Activated CD8-positive, alpha-beta memory T cell treated with anti-CD3 and anti-CD28 coated beads for 24 hours (primary cell): ENCODE measurements at regions not wholly inside any gene's neighbourhood (a gene's known extent, or its start where the extent isn't known, plus 50 kb on each side); places are given as distances from the start of the nearest gene placed in this dataset.

Experiments
- DNase-seq: peaks from one replicate; pipeline ENCODE4 v3.0.0-alpha.2; 2020

DNA sequence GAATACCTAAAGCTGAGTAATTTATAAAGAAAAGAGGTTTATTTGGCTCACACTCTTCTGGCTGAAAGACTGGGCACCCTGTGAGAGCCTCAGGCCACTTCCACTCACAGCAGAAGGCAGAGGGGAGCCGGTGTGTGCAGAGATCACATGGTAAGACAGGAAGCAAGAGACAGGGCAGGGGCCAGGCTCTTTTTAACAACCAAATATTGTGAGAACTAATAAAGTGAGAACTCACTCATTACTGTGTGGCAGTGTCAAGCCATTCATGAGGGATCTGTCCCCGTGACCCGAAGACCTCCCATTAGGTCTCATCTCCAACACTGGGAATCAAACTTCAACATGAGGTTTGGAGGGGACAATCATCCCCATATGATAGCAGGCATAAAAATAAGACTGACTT lies 180.8 kb upstream of the DIO3 start:
- no peak for DNase-seq

DNA sequence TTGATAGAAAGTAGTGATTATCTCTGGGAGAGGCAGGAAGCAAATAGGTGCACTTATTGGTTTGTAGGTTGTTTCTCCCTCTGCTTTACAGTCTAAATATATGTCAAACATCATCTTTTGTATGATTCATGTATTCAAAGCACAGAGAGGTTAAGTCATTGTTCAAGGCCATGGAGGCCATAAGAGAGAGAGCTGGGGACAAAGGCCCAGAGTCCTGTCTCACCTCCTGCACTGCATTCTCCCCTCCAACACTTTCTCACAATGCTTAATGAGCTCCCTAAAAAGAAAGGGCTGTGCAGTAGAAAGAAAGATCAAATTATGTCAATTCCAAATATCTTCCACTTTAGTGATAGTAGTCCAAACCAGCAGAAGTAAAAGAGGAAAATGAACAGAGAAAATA lies 180.4 kb upstream of the DIO3 start:
- no peak for DNase-seq

DNA sequence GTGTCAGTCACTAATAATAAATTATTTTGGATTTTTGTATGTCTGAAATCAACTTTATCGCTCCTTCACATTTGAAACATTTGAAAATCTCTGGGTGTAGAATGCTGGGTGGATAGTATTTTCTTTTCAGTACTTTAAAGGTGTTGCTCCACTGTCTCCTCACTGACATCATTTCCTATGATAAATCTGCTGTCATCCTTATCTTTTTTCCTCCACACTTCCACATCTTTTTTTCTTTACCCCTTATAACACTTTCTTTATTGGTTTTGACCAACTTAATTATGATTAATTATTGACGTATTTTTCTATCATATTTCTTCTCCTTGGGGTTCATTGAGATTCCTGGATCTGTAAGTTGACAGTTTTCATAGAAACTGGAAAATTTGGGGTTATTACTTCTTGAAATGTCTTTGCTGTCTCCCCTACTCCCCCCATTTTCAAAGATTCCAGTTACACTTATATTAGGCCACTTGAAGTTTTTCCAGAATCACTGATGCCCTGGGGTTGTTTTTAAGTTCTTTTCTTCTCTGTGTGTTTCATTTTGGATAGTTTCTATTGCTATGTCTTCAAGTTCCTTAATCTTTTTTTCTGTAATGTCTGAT lies 177.5 kb upstream of the DIO3 start:
- DNase-seq: no peak

DNA sequence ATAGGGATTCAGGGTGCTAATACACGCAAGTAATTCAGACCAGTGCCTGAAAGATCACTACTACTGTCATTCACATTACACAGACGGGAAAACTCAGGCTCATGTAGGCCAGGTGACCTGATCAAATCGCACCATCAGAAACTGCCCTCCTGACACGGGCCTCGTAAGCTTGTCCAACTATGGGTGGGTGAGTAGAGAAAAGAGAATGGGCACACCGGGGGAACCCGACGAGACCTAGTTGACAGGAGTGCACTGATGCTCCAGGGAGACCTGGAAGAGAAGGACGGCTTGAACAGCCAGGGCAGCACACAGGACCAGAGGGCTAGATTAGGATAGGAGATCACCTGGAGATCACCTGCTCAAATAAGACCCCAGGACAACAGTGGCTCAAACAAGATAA lies 166.9 kb upstream of the DIO3 start:
- DNase-seq: no peak

DNA sequence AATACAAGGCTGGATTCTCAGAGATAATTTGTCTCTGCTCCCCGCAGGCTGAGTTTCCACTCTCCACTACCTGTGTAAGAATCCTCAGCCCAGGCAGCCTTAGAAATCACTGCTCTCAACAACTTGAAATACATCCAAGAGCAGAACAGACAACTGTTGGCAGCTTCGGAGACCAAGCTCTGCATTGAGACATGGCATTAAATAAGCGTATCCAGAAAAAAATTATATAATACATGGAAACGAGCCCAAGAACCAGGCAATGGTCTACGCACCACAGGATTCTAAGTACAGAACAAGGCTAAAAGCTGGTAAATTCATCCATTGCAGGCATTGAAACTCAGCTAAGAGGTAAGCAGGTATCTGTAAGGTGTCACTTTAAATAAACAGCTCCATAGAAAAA lies 165.5 kb upstream of the DIO3 start:
- DNase-seq: no peak

DNA sequence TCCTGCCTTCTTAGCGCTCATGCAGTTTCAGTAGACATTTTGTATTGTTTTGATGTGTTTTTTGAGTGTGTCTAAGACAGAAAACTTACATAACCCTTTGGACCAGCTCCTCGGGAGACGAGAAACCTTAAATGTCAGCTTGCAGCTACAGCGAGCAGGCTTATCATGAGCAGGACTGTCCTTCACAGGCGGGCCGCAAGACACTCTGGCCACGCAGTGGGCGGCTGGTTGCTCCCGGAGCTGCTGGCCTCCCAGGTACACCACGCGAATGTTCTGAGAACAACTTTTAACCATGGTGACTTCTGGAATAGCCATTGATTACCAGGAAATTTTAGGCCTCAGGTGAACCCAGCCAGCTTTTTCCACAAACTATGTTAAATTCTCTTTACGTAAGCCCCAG lies 164.1 kb upstream of the DIO3 start:
- no peak for DNase-seq

DNA sequence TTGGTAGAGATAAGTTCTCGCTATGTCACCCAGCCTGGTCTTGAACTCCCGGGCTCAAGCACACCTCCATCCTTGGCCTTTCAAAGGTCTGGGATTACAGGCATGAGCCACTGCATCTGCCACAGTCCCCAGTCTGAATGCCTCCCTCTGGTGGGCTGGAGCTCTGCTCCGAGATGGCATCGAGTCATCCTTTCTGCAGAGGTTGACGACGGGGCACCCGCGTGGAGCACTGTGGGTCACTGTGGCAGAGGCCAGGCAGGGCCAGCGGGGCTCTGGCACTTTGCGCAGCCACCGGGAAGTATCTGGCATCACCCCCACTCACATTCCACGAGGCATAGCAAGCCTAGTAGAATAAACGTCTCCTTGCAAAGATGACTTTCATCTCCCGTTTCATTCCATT lies 163.3 kb upstream of the DIO3 start:
- no peak for DNase-seq

DNA sequence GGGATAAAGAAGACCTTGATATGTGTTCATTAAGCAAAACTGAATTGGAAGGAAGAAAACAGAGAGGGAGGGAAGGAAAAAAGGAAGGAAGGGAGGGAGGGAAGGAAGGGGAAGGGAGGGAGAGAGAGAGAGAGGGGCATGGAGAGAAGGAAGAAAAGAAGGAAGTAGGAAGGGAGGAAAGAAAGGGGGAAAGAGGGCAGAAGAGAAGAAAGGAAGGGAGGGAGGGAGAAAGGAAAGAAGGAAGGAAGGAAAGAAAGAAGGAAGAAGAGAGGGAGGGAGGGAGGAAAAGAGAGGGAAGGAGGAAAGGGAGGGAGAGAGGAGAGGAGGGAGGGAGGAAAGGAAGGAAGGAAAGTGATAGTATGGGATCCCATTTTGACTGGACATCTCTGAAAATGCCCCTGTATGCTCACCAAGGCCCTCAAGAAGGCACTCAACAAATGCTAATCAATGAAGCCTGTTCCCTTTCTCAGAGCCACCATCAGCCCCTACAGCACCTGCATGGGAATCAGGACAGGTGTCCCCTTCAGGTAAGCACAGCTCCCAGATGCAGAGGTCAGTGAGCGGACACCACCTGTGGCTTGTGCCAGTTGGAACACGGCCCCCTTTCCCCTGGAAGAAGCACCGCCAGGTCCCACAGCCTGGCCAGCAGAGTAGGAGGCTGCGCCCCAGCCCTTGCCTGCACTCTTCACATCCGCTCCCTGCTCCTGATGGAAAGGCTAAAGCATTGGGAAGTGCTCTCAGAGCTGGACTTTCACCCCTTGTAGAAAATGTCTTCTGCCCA lies 161.4 kb upstream of the DIO3 start:
- DNase-seq: no peak

DNA sequence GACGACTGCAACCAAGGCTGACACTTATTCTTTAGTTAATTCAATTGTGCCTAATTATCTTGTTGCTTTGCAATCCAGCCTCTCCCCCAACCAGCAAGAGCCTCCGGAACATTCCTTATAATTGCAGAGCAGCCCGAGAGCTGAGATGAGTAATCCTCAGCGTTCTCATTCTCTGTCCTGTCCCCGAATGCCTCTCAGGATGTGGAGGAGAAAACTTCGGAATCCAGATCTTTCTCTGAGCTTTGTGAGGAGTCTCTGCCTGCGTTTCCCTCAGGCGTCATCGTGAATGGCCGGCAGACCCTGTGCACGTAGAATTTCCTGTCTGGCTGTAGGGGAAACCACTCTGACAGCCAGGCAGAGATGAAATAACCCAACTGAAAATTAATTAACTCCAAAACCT lies 160.5 kb upstream of the DIO3 start:
- DNase-seq: no peak

DNA sequence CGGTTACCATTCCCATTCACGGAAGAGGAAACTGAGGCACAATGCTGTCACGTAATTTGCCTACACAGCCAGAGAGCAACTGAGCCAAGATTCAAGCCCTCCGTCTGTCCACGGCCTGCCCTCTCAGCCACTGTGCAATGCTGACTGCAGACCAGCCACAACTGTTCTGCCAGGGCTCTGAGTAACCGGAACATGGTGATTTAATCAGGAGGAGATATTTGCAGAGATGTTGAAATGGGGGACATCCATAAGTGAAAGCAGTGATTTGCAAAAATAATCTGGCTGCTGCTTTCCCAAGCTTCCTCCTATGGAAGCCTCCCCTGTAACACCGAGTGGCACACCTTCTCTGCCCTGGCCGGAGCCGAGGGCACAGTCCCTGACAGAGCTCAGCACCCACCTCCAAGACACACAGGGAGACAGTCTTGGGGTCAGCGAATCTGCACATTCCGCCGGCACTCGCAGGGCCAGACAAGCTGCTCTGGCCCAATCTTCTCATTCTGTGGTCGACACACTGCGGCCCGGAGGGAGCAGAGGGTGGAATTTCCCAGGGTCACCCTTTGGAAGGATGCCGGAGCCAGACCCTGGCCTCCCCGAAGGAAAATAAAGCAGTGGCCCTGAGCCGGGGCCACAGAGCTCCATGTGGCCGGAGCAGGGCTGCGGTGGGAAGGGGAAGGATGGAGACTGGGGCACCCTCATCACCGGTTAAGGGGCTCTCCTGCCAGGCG lies 158.2 kb upstream of the DIO3 start:
- no peak for DNase-seq

DNA sequence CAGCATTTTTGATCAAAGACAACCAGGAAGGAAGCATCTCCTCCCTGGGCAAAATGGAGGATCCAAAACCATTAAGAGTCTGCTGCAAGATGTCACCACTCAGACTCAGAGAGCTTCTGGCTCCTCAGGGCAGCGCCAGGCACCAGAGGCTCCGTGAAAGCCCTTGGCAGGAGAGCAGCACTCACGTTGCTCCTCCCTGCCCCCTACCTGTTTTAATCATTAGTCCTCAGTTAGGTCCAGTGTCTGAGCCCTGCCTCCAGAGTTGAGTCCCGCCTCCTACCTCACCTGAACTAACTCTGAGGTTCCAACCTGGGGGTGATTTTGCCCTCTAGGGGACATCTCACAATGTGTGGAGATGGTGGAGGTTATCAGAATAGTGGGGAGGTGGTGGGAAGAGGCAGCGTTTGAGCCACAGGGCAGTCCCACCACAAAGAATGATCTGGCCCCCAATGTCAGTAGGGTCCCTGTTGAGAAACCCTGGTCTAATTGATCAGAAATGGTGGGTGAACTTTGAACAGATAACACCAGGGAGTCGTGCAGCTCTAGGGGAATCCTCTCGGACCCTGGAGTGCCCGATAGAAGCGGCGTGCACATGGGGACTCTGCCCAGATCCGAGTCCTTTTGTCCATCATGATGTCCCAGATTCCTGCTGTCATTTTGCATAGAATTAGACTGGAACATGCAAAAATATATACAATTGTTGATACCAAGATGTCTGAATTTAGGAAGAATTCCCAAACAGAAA lies 156.7 kb upstream of the DIO3 start:
- no peak for DNase-seq

DNA sequence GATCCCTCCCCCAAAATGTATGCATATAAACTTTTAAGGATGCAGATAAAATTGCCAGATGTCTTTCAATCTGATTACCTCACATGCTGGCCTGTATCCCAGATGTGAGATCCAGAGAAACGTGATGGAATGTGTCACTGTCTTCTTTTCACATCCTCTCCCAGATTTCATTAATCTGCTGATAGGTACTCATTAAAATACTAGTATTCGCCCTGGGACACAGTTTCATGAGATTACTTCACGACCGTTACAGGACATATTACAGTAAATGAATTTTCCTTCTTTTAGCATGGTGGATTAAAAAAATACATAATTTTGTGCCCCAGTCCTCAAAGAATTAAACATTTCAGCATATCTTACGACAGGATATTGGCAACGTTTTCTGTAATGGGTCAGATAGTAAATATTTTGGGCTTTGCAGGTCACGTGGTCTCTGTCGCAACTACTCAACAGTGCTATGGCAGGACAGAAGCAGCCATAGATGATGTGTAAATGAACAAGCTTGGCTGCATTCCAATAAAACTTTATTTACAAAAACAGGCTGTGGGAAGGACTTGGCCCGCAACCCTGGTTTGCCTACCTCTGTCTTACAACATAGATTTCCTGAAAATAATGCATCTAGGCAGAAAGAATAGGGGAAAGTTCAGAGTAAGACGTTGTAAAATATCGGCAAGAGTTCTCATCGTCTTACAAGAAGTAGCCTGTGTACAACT lies 156.0 kb upstream of the DIO3 start:
- no peak for DNase-seq

DNA sequence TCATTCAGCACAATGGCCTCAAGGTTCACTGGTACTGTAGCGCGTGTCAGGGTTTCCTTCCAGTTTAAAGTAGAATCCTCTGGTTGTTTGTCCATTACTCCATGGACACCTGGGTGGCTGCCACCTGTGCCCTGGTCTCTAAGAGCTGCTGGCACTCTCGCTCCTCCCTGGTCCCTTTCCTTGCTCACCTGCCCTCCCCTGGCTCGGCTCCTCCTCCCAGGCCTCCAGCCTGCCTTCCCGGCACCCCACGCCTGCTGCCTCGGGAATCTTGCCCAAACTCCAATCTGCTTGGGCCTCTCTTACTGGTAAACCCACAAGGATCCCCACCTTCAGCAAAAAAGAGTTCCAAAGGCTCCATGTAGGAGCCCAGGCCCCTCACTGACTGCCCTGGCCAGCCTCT lies 154.4 kb upstream of the DIO3 start:
- DNase-seq: no peak

DNA sequence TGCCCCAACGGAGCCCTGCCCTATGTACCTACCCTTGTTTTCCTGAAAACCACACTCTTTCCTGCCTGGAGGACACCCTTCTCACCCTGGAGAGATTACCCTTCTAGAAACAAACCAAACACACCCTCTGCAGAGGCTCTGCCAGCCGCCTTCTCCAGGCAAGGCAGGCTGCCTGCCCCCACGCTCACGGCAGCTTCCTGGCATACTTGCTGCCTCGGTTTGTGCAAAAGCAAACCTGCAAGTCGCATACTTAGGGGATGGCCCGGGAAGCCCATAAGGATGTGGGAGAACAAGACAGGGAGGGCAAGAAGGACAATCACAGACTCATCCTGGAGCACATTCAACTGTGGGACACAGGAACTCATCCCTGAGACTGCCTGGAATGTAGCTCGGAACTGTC lies 154.0 kb upstream of the DIO3 start:
- DNase-seq: no peak

DNA sequence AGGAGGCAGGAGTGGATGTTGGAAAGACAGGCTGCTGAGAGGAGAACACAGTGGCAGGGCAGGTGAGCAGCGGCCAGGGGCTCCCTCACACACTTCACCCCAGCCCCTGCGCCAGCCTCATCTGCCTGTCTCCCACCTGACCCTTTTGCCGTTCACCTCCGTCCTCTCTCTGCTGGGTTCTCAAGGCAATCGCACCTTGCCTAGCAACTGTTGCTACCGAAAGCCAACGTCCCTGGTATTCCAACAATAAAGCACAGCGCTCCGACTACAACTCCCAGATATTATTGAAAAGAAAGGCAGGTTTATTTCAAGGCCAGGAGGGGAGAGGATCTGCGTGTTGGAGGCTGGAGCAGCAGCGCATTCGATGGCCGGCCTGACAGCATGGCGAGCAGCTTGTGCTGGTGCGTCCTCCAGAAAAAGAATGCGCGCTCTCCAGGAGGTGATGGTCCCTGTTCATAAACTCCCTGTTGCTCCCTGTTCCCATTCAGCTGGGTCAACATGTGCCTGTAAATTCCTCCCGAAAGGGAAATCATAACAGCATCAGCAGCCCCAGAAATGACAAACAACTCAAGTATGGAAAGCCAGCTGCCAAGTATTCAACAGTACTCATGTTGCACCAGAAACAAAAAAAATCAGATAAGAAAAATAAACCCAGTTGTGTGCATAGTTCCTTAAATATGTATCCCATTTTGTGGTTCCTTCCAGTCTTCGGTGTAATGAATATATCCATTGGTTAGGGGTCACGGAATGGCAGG lies 153.0 kb upstream of the DIO3 start:
- DNase-seq: no peak

DNA sequence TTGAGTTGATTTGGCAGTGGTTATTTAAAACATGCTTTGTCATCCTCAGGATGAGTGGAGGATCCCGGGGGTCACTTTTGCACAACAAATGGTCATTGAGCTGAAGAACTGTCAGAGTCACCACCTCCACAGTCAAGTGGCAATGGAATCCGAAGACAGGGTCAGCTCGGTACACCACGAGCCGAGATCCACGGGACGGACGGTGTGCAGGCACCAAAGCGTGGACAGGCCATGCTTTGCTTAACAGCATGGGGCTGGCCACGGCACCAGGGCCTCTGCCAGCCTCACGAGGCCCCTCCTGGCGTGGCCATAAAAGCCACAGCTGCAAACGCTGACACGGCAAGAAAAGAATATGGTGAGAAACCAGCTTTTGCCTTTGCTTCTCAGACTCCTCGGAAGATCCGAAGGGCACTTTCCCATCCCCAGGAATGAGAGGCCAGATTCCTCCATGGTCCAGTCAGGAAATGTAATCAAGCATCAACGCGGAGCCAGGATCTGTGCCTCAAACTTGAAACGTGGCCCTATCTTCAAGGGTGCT lies 152.2 kb upstream of the DIO3 start:
- DNase-seq: no peak

DNA sequence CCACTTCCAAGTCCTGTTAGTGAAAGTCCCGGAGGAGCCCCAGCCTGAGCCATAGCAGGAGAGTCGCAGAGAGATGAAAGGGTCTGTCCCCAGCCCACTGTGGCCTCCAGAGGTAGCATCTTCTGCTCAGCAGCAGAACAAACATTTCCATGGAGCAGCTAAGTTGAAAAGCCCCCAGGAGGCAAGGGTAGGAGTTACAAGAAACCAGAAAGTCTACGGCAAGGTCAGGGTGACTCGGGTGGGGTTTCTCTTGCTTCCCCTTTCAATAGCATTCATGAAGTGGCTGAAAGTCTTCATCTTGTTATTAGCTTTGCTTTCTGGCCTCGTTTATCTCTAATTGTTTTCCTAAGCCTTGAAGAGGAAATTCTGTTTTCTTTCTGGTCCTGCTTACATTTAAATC lies 151.2 kb upstream of the DIO3 start:
- DNase-seq: no peak

DNA sequence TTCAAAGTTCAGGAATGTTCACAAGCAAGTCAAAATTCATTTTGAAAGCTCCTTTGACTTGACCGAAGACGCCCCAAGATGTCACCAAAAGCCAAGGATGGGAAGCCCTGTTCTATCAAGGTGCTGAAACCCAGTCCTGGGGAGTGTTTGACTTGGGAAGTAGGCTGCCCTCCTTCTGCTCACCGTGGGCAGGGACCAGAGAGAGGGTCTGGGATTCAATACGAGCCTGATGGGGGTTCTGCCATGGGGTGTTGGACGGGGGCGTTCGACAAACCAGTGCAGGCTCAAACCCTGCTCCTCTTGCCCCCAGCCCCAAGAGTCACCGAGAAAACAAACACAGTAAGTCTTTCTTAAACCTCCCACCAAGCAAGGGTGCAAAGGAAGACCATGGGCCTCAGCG lies 150.1 kb upstream of the DIO3 start:
- DNase-seq: no peak

DNA sequence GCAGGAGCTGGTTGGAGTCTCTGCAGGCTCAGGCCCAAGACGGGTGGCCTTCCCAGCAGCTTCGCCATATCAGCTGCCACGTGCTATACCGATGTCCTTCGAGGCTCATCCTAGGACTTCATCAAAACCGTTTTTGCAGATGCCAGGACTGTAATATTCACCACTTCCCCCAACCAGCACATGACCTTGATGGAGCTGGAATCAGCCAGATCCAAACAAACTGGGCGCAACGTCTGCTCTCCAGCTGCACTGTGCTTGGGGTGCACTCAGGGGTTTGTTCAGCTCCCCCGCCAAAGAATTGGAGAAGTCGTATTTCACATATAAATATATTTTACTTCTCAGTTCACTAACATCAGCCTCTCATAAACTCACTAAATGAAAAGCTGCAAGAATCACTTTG lies 149.5 kb upstream of the DIO3 start:
- no peak for DNase-seq

DNA sequence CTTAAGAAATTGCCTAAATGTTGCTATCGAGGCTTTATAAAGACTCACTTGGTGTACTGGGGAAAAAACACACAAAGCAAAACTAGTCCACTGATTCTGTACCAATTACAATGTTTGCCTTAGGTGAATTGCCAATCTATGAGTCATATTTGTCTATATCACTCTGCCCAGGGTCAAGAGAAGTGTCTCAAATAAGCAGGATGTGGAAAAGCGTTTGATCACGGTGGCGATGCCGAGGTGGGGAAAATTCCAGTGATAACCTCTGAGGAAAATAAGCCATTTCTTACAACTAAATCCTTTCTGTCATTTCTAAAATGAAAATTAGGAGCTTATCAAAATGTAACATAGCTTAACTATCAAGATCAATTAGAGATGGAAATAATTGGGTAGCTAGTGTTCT lies 148.6 kb upstream of the DIO3 start:
- DNase-seq: no peak

DNA sequence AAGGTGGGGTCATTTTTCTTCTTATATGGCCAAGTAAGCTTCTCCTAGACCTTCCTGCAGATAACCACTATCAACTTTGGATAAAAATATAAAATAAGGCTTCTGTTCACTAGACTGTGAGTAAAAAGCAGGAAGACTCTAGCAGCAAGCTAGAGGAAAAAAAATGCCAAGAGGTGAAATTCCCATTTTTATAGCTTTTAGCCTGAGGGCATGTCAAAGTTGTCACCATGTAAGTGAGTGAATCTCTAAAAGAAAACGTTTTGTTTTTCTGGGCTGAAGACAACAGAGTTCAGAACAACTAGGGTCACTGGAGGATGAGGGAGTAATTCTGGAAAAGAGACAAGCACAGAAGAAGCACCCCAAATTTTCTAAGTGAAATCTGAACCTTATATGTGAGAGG lies 143.9 kb upstream of the DIO3 start:
- DNase-seq: no peak

DNA sequence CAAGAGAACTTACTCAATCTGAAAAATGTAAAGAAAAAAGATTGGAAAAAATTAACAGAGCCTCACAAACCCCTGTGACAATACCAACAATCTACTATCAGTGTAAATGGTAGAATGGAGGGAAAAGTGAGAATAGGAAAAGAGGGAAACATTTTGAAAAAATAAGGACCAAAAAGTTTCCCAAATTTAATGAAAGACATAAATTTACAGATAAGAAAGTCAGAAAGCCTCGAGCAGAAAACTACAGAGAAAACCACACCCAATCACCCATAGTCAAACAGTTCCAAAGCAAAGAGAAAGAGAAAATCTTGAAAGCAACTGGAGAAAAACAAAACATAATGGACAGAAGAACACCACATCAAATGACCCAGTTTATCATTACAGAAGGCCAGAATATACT lies 142.7 kb upstream of the DIO3 start:
- no peak for DNase-seq
